ENCODE measurements at regions not wholly inside any gene's neighbourhood (a gene's known extent, or its start where the extent isn't known, plus 50 kb on each side); places are given as distances from the start of the nearest gene placed in this dataset.
"Not testable (repeated sequence)": the region's sequence is repeated elsewhere in the genome, so short reads cannot be mapped to it uniquely, and the experiment has no call there.

GRCh38 chr6:67689329-67689728 lies 945.8 kb upstream of the ADGRB3 start:
- Mint-ChIP-seq H3K27ac (no peak overlapping the region), H3K36me3 (no peaks in the 10 kb centered on the region), H3K4me3 (no peak overlapping the region), H3K4me1 (ENCODE audit: unreplicated experiment) (no peaks in the 10 kb centered on the region), H3K27me3 (no peaks in the 10 kb centered on the region), H3K9me3 (no peaks in the 10 kb centered on the region)
- DNase-seq (ENCODE audit: extremely low spot score, unreplicated experiment) = no peak
- TF ChIP-seq, protein P1, sequence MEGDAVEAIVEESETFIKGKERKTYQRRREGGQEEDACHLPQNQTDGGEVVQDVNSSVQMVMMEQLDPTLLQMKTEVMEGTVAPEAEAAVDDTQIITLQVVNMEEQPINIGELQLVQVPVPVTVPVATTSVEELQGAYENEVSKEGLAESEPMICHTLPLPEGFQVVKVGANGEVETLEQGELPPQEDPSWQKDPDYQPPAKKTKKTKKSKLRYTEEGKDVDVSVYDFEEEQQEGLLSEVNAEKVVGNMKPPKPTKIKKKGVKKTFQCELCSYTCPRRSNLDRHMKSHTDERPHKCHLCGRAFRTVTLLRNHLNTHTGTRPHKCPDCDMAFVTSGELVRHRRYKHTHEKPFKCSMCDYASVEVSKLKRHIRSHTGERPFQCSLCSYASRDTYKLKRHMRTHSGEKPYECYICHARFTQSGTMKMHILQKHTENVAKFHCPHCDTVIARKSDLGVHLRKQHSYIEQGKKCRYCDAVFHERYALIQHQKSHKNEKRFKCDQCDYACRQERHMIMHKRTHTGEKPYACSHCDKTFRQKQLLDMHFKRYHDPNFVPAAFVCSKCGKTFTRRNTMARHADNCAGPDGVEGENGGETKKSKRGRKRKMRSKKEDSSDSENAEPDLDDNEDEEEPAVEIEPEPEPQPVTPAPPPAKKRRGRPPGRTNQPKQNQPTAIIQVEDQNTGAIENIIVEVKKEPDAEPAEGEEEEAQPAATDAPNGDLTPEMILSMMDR (conservative IDR thresholded peaks at IDR 0.05) = no peak

DNA sequence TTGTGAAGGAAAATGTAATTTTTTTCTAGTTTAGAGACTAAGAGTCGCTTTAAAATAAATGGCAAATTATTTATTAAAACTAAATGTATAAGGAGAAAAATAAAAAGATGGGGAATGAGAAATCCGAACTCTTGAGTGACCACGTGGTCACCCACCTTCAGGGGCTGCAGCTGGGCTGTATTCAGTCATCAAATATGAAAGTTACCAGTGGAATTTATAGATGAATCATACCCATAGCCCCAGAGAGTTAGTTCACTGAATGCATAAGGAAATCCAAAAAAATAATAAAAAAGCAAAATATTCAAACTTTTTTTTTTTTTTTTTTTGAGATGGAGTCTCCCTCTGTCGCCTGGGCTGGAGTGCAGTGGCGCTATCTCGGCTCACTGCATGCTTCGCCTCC lies 947.7 kb upstream of the ADGRB3 start:
- TF ChIP-seq, protein P1 (conservative IDR thresholded peaks at IDR 0.05) = no peak
- H3K9me3 Mint-ChIP-seq = no peaks in the 10 kb centered on the region
- no peaks in the 10 kb centered on the region for H3K4me1 Mint-ChIP-seq (ENCODE audit: unreplicated experiment)
- H3K36me3 Mint-ChIP-seq = no peaks in the 10 kb centered on the region
- H3K27me3 Mint-ChIP-seq = no peaks in the 10 kb centered on the region
- H3K4me3 Mint-ChIP-seq = no peak overlapping the region
- H3K27ac Mint-ChIP-seq = no peak overlapping the region
- DNase-seq (ENCODE audit: extremely low spot score, unreplicated experiment) = no peak

- H3K36me3 Mint-ChIP-seq; H3K9me3 Mint-ChIP-seq; H3K27me3 Mint-ChIP-seq; H3K4me3 Mint-ChIP-seq; H3K4me1 Mint-ChIP-seq (ENCODE audit: unreplicated experiment); DNase-seq (ENCODE audit: extremely low spot score, unreplicated experiment); H3K27ac Mint-ChIP-seq: not testable (repeated sequence)
Measured at GRCh38 chr6:67686225-67686624, 948.9 kb upstream of the ADGRB3 start.

DNA sequence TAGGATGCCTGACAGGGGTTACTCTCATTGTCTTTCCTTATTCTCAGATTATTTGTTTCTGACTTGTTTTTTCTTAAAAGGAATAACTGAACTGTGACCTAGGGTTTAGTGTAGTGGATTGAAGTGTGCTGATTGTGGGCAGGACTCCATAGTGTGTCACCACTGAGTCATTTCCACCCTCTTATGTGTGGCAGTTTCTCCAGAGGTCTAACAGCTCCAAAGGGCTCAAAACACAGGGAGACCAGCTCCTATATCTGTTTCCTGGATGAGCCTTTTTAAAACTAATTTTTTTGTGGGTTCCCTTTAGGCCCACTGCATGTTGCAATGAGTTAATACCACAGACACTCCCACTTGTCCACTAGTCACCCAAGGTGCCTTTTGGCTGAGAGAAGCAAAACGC lies 951.1 kb upstream of the ADGRB3 start:
- Mint-ChIP-seq H3K9me3 (no peaks in the 10 kb centered on the region), H3K27ac (no peak overlapping the region), H3K36me3 (no peaks in the 10 kb centered on the region), H3K4me3 (no peak overlapping the region), H3K27me3 (no peaks in the 10 kb centered on the region), H3K4me1 (ENCODE audit: unreplicated experiment) (no peaks in the 10 kb centered on the region)
- no peak for DNase-seq (ENCODE audit: extremely low spot score, unreplicated experiment)
- TF ChIP-seq, protein P1 (conservative IDR thresholded peaks at IDR 0.05) = no peak

DNA sequence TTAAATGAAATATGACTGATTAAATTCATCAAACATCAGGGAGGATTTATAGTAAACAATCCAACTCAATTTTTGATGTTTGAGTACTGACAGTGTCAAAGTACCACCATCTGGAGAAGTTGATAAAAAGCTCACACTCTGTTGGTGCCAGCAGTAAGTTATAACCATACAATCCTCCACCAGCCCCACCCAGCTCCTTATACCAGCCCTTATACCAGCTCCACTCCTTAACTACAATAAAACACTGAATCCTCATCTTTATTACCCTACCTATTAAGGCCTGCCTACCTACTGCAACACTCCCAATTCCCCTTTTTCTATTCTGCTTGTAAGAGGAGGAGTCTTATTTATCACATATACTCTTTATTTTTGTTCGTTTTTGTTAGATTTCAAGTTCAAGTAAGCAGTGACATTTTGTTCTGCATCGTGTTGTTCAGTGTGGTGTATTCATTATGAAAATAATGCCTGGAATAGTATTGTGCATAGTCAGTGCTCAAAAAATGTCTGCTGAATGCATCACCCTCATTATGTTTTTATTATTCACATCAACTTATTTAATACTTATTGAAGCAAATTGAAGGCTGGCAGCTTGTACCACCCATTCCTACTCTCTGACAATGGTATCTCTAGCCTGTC lies 954.7 kb upstream of the ADGRB3 start:
- Mint-ChIP-seq H3K4me1 (ENCODE audit: unreplicated experiment) (no peaks in the 10 kb centered on the region), H3K27me3 (no peaks in the 10 kb centered on the region), H3K9me3 (no peaks in the 10 kb centered on the region), H3K4me3 (no peak overlapping the region), H3K27ac (no peak overlapping the region), H3K36me3 (no peaks in the 10 kb centered on the region)
- TF ChIP-seq, protein P1 (conservative IDR thresholded peaks at IDR 0.05) = no peak
- DNase-seq (ENCODE audit: extremely low spot score, unreplicated experiment) = no peak

GRCh38 chr6:67679566-67680296 lies 955.4 kb upstream of the ADGRB3 start:
- no peaks in the 10 kb centered on the region for H3K9me3 Mint-ChIP-seq
- no peak overlapping the region for H3K27ac Mint-ChIP-seq
- H3K4me1 Mint-ChIP-seq (ENCODE audit: unreplicated experiment) = no peaks in the 10 kb centered on the region
- no peaks in the 10 kb centered on the region for H3K36me3 Mint-ChIP-seq
- DNase-seq (ENCODE audit: extremely low spot score, unreplicated experiment) = no peak
- TF ChIP-seq, protein P1 (conservative IDR thresholded peaks at IDR 0.05) = no peak
- H3K4me3 Mint-ChIP-seq = no peak overlapping the region
- H3K27me3 Mint-ChIP-seq = no peaks in the 10 kb centered on the region
